ENCODE measurements at regions not wholly inside any gene's neighbourhood (a gene's known extent, or its start where the extent isn't known, plus 50 kb on each side); places are given as distances from the start of the nearest gene placed in this dataset.
"Not testable (repeated sequence)": the region's sequence is repeated elsewhere in the genome, so short reads cannot be mapped to it uniquely, and the experiment has no call there.

DNA sequence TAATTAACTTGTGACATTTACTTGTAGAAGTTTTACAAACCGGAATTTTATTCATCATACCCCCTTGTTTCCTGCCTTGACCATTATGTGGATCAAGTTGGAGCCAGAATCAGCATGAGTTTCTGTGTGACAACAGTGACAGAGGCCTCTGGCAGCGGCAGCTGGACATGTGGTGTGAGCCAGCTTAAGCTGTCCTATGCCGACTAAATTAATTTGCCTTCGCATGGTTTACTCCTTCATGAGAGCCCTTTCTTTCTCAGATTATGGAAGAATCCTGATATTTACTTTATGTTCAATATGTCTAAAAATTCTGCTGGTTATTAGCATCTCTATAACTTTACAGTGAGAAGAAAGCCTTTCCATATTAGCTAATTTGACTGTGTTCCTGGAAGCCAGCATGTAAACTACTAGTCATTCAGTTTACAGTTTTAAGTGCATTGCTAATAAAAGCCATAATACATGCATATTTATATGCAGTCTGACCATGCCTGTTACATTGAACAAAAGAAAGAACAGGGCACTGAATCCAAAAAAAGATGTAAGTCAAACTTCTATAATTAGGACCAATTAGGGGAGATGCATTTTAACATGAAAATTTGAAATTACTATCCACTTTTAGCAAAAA is 495.8 kb upstream of the ACVR2A start:
- no peak for DNase-seq

DNA sequence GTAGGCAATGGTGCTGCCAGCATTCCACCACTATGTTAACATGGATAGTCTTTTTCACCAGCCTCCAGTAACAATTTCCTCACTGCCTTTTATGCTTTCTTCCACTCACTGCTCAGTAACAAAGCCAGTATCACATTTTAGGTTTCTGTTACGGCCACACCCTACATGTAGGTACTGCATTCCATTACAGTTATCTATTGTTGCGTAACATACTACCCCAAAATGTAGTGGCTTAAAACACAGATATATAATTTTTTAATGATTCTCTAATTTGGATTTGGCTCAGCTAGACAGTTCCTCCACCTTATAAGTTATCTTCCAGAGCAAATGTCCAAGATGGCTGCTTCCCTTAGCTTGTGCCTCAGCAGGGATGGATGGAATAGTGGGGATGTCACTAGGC is 498.7 kb upstream of the ACVR2A start:
- no peak for DNase-seq

DNA sequence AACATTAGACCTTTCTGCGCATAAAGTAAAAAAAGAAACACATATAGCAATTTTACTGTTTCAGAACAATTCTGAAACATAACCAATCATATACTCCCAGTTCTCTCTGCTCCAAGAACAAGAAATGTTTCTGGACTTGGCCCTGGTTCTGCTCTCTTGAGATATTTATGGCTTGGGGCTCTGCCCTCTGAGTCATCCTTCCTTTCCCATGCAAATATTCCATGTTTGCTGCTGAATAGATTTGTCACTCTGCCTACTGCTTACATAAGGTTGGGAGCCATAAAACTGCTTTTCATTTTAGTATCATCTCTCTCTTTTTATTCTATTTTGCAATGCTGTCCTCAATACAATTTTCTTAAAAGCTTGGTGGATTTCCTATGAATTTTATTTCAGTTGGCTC is 499.6 kb upstream of the ACVR2A start:
- DNase-seq: no peak

DNA sequence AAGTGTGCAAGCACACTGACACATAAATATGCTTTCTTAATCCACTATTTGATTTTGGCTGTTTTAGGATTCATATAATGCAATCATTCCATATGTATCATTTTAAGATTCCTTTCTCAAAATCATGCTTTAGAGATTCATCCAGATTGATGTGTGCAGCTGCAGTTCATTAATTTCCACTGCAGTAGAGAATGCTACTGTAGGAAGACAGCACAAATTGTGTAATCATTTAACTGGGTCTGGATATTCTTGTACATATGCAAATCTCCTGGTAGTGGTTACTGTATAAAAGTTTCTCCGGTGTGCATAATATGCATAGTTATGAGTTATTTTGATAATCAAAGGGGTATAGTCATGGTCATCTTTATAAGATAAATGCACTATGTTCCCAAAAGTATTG is 502.5 kb upstream of the ACVR2A start:
- no peak for DNase-seq

DNA sequence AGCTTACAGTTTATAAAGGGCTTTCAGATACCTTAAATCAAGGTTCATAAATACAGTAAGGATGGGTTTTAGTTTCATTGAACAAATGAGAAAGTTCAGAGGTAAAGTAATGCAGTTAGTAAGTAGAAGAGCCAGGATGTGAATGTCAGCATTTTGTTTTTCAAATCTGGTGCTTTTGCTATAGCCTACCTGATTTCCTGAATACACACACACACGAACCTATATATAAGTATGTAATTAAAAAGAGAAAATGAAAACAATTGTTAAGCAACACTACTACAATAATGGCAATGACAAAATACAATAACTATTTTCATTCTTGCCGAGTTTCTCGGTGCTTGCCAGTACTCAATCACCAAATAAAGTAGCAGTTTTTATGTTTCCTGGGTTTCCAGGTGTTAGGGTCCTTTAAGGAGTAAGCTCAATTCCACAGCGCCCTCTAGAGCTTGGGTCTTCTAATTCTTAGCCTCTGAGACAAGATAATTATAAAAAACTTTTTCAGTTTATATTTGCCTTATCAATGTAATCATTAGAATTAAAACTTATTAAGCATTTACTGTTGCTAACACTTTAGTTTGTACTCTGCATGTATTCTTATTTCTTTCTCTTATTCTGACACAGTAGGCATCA is 512.9 kb upstream of the ACVR2A start:
- peak in 1 of 2 donors; percentile 65 for DNase-seq

DNA sequence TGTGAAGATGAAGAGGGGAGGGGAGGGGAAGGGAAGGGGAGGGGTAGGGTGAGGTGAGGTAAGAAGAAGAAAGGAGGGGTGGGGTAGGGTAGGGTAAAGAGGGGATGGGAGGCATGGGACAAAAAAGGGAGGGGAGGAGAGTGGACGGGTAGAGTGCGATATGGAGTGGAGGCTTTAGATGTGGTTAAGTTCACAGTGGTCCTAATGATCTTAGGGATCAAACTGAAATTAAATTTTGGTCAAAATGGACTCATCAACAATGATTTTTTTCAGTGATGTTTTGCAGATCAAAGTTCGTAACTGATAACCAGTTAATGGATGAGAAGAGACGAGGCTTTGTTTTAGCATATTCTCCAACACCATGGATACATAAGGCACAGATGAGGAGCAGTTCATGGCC is 513.9 kb upstream of the ACVR2A start:
- DNase-seq: no peak

DNA sequence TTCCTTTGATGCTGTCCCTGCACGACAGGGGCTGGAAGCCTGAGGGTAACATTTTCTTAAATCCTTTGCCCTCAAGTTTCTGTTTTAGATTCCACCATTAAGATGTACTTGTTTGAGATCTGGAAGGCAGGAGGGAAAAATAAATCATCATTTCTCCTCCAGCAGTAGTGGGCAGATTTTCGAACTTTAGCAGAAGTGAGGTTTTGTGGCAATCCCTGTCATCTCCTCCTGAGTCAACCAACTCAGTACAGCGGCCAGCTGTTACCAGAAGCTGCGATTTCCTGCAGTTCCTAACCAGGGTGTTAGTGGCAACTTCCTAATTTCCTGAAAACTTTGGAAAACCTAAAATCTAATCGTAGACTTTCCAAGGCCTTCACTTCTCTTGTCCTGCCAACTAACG is 517.2 kb upstream of the ACVR2A start:
- DNase-seq: peak in 1 of 2 donors; percentile 15

DNA sequence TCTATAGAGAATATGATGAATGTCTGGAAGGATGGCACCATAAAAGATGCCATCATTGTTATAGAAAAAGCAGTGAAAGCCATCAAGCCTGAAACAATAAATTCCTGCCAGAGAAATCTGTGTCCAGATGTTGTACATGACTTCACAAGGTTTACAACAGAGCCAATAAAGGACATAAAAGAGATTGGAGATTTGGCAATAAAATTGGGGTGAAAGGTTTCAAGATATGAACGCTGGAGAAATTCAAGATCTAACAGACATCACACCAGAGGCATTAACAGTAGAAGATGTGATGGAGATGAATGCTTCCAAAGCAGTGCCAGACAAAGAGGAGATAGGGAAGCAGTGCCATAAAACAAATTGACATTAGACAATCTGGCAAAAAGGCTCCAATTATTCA is 518.8 kb upstream of the ACVR2A start:
- no peak for DNase-seq

DNA sequence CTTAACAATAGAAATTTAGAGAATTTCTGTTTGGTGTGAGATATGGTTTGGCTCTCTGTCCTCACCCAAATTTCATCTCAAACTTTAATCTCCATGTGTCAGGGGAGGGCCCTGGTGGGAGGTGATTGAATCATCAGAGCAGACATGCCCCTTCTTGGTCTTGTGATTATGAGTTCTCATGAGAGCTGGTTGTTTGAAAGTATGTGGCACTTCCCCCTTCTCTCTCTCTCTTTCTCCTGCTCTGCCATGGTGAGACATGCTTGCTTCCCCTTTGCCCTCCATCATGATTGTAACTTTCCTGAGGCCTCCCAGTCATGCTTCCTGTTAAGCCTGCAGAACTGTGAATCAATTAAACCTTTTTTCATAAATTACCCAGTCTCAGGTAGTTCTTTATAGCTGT is 524.7 kb upstream of the ACVR2A start:
- no peak for DNase-seq

DNA sequence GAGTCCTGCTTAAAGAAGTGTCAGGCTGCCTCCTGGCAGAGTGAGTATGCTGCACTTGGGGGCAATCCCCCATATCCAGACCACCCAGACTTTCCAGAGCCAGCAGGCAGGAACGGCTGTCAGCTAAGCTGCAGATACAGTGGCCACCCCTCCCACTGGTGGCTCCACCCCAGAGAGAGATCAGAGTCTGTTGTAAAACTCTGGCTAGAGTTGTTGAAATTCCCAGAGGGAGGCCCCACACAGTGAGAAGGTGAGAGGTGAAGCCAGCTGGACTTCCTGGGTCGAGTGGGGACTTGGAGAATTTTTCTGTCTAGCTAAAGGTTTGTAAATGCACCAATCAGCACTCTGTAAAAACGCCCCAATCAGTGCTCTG is 533.8 kb upstream of the ACVR2A start:
- no peak for DNase-seq

DNA sequence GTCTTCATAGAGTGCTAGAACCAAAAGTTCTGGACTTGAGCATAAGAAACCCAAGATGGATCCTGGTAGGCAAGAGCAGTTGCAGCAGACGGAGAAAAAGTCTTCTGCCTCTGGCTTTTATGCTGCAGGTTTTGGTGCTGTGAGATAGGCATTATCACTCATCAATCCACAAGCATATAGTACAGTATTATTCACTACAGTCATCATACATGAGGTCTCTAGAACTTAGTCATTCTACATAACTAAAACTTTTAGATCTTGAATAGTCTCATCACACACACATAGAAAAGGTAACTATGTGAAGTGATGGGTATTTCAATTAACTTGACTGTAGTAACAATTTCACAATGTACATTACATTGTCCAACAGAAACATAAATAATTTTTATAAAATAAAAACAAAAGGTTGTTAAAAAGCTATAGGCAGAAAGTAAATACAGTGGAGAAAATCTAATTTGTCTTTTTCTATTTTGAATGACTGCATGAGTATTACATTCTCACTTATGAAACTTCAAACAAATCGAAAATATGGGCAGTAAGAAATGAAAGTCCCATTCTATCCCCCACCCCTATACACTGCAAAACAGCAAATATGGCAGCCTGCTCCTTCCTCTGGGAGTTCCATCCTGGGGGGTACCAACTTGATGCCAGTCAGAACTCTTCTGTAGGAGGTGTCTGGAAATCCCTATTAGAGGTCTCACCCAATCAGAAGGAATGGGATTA is 534.3 kb upstream of the ACVR2A start:
- no peak for DNase-seq

DNA sequence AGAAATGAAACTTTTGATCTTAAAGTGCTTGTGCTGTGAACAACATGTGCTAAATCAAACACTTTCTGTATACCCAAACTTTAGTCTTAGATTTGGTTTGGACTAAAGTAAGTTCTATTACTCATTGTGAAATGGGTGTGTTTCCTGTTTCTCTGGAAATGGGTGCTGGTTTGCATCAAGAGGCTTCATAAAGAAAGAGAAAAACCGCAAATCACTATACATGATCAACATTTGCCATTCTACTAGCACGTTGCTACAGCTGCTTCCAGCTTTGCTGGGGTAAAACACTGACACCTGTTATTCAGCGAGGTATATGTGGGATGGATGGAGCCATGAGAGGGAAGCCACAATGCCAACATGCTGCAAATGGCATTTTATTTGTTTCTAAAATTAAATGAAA is 547.0 kb upstream of the ACVR2A start:
- DNase-seq: peak; percentile 22 to 70

DNA sequence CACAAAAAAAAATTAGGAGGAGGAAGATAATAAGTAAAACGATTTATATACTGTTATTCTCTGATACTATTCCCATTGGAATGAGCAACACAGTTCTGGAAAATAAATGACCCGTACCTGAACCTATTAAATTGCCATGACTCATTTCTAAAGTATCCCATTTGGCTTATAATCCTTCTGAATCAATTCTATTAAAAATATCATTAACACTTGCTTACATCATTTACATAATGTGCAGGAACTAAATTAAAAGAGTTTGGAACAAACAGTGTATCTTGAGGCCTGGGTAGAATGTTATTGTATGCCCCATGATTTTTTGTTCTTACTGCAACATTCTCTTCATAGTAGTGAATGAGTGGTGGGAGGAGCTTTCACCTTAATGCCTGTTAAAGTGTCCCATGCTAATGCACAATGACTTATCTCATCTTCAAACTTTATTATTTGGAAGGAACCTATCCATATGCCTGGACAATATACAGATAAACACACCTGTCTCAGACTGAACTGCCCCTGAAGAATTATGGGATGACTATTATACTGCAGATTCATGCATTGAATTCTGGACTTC is 549.9 kb upstream of the ACVR2A start:
- no peak for DNase-seq

DNA sequence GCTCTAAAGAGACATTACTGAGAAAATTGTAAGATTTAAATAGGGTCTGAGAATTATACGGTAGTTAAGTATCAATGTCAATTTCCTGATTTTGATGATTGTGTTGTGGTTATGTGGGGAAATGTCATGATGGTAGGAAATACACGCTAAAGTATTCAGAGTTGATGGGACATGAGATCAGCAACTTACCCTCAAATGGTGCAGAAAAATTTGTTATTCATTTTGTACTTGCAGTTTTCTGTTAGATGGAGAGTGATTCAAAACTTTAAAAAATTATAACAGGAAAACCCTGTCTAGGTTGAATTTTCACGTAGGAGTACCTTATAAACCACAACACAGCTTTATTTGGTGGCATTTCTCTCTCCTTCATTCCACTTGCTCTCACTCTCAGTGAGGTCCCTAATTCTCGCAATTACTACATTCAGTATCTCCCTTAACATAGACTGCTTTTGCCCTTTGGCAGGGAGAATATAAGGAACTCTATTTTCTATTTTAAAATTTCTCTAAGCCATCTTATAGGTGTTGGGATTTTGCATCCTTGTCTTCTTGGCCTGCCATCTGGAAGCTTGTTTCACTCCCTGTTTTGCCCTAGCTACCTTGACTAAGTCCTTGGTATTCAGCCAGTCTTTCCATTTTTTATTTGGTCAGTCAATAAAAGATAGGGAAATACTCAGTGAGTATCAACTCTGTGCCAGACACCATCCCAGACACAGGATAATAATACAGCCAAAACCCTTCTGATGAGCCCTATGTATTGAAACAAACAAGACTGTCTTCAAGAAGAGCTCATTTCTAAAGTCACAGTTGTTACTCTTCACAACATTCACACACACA is 550.6 kb upstream of the ACVR2A start:
- peak in 1 of 2 donors; percentile 49 for DNase-seq

DNA sequence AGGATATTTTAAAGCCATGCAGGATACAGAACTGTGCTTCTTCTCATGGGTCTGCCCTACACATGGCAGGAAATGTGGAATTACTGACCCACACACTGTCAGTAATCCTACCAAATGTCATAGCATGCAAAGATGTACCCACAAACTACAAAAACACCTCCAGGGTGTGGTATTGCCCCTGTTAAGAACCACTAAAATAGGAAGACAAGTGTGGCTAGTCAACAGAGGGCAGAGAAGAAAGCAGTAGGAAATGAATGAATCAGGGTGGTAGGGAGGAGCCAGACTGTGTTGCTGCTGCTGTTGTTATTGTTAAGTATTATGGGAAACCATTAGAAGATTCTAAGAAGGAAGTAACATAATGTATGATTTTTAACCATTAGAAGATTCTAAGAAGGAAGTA is 556.7 kb upstream of the ACVR2A start:
- peak; percentile 8 to 73 for DNase-seq

DNA sequence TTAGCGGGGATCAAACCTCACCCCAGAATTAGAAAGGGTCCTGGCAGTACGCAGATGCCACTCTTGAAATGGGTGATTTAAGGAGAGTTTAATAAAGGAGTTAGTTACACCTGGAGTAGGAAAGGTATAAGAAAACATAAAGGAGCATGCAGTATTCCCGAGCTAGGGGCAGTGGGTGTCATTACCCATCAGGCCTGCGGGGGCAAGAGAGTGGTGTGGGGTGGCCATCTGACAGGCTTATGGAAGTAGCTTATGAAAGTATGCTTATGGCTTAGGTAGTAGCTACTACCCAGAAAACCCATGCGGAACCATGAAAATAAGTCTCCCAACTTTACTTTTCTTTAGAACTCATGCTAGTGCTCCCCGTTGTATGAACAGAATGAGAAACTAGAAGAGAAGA is 568.9 kb upstream of the ACVR2A start:
- no peak for DNase-seq

DNA sequence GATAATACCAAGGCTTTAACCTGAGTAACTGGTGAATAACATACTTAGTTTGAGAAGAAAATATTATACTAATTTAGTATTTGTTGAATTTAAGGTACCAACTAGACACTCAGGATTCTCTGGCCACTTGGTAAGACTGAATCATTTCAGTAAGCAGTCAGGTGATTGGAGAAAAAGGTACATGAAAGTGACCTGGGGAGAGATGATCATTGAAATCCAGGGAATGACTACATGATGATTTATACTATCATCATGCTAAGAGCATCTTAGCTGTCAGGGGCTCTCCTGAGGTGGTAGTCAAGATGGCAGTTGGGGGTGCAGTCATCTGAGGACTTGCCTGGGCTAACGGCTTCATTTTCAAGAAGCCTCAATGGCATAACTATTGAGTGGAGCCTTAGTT is 571.2 kb upstream of the ACVR2A start:
- DNase-seq: no peak

DNA sequence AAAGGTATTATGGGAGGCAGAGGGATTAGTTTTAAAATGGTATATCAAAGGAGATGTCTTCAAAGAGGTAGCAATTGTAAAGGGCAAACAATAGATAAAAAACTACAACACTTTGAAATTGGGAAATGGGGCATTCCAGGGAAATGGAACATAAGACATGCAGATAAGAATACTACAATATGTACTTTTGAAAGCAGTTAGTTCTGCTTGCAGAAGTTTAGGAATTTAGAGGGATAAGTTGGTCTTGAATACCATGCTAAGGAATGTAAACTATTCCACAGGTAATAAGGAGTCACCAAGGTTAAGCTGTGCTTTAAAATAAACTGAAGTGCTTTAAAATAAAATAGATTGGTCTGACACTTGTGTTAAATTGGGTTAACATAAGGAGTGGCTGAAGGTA is 571.7 kb upstream of the ACVR2A start:
- DNase-seq: no peak

DNA sequence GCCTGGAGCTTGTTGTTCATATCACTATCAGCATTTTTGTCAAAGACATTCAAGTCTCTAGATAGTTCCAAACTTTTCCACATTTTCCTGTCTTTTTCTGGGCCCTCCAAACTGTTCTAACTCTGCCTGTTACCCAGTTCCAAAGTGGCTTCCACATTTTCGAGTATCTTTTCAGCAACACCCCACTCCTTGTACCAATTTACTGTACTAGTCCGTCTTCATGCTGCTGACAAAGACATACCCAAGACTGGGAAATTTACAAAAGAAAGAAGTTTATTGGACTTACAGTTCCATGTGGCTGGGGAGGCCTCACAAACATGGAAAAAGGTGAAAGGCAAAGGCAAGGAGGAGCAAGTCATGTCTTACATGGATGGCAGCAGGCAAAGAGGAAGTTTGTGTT is 575.2 kb upstream of the ACVR2A start:
- not testable (repeated sequence) for DNase-seq

DNA sequence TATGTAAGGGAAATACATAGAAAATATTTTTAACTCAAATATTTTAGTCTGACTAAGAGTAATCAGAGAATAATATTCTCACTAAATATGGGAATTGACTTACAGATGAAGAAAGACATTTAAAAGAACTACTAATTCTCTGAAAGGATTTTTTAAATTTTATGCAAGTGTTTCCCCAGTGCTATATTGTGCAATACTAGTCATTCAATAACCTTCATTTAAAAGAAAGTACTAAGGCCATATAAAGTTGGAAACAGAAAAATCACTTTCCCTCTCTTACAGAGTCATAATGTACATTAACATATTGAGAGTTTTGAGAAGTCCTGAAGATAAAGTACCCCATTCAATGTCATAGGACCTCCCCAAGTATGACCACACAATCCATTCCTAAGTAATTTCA is 584.6 kb upstream of the ACVR2A start:
- no peak for DNase-seq

DNA sequence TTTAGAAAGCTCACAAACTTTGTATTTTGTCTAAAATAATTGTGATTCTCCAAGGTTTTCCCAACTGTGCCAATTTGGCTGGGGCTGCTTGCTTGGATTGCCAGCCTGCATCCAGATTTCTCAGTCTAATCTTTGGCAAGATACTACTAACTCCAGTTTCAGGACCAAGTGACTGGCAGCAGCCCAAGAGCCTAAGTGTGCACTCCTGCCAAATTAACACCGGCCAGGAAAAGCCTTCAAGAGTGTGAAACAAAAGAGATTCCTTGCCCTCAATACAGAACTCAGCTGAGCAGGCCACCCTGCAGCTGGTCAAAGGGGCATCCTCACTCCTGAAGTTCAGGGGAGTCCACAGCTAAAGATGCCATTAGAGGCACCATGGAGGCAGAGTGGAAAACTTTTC is 589.0 kb upstream of the ACVR2A start:
- DNase-seq: no peak

DNA sequence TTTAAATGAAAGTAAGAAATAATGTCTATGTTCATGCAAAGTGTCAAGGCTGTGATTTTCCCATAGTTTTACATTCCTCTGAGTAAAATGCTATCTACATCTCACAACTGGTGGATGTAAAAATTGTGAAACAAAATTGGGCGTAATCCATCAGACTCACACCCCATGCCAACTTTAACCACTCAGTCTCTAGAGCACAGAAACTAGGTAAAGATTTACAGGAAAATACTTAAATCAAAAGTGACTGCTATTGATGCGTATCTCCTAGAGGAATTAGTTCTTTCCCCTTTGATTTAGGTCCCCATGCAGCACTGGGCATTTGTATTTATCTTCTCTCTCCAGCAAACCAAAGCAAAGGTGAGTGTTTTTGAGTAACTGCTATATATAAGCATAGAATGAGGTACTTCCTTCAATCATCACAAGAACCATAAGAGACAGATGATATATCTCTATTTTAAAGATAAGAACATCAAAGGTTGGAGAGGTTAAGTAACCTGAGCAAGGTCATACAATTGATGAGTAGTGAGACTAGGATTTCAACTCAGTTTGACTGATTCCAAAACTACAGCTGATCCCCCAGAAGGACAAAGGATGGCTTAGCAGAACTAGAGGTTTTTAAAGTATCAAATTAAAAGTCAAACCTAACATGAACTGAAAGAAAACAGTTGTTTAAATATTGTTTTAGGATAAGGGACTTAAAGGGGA is 594.0 kb upstream of the ACVR2A start:
- no peak for DNase-seq

DNA sequence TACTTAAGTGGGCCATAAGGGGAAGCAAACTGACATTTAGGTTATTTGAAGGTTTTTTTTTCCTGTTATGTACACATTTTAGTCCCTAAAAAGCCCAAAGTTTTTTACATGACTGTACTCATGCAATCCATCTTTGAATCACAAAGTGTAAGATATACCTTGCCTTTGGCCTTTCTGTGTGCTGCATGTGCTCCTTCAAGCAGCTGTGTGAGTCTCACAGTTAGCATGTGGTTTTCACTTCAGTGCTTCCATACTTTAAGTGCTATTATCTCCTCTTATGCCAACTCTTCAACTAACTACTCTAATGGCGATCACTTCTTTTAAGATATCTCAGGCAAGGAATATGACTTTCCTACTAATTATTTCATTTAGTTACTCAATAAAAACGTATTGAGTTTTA is 597.1 kb upstream of the ACVR2A start:
- no peak for DNase-seq
